Liver (tissue), 8 donors: ENCODE measurements at regions not wholly inside any gene's neighbourhood (a gene's known extent, or its start where the extent isn't known, plus 50 kb on each side); places are given as distances from the start of the nearest gene placed in this dataset.

ENCODE experiments used
- DNase-seq: peaks from one replicate; pipeline ENCODE4 v3.0.0-alpha.2; 2017; ENCODE audit warnings: low spot score
- H3K27ac ChIP-seq, 2 donors: one replicate each; pipeline ENCODE4 v1.7.0; 2013; ENCODE audit warnings: inconsistent platforms in 2 of 2, low read length in 2 of 2, control low read depth in 1 of 2, low read depth in 1 of 2, mild to moderate bottlenecking in 1 of 2
- H3K27me3 ChIP-seq, 4 donors: one replicate each; pipeline versions ENCODE4 v1.6.1 to v1.7.0; 2013; ENCODE audit warnings: low read length in 3 of 4, inconsistent platforms in 1 of 4, mild to moderate bottlenecking in 1 of 4, moderate library complexity in 1 of 4; ENCODE audit not compliant: control insufficient read depth in 4 of 4, insufficient read depth in 4 of 4
- H3K36me3 ChIP-seq, 4 donors: one replicate each; pipeline versions ENCODE4 v1.6.1 to v1.7.0; 2013; ENCODE audit warnings: low read length in 3 of 4, mild to moderate bottlenecking in 3 of 4, low read depth in 1 of 4, moderate library complexity in 1 of 4; ENCODE audit not compliant: control insufficient read depth in 4 of 4, insufficient read depth in 3 of 4
- H3K4me1 ChIP-seq, 4 donors: one replicate each; pipeline versions ENCODE4 v1.6.1 to v1.7.0; 2013; ENCODE audit warnings: low read length in 3 of 4, mild to moderate bottlenecking in 3 of 4, moderate library complexity in 1 of 4; ENCODE audit not compliant: control insufficient read depth in 4 of 4, insufficient read depth in 4 of 4
- H3K4me3 ChIP-seq, 3 donors: one replicate each; pipeline versions ENCODE4 v1.6.1 to v1.7.0; 2013; ENCODE audit warnings: low read length in 3 of 3, control low read depth in 1 of 3, low read depth in 1 of 3, mild to moderate bottlenecking in 1 of 3
- H3K9ac ChIP-seq, 2 donors: one replicate each; pipeline ENCODE4 v1.7.0; 2013; ENCODE audit warnings: low read length in 2 of 2, mild to moderate bottlenecking in 2 of 2, moderate library complexity in 2 of 2, control low read depth in 1 of 2, low read depth in 1 of 2
- H3K9me3 ChIP-seq, 4 donors: one replicate each; pipeline versions ENCODE4 v1.6.1 to v1.7.0; 2013; ENCODE audit warnings: low read length in 3 of 4; ENCODE audit not compliant: control insufficient read depth in 4 of 4
- EGR1 ChIP-seq, 2 donors: IDR thresholded peaks; 2 replicates each; pipeline ENCODE4 v1.6.1; 2016 to 2018; ENCODE audit warnings: antibody characterized with exemption in 2 of 2, low read depth in 2 of 2
- FOXA1 ChIP-seq: IDR thresholded peaks from 2 replicates; pipeline ENCODE4 v1.6.1; 2016; ENCODE audit warnings: antibody characterized with exemption
- FOXA2 ChIP-seq: IDR thresholded peaks from 2 replicates; pipeline ENCODE4 v1.6.1; 2016; ENCODE audit warnings: antibody characterized with exemption
- GABPA ChIP-seq, 2 donors: IDR thresholded peaks in 1 of 2; conservative IDR thresholded peaks in 1 of 2; 2 replicates each; pipeline ENCODE4 v1.6.1; 2016; ENCODE audit warnings: antibody characterized with exemption in 2 of 2, mild to moderate bottlenecking in 1 of 2, moderate library complexity in 1 of 2
- HNF4A ChIP-seq, 2 donors: conservative IDR thresholded peaks; 2 replicates each; pipeline ENCODE4 v1.6.1; 2016; ENCODE audit warnings: antibody characterized with exemption in 2 of 2, mild to moderate bottlenecking in 2 of 2
- HNF4G ChIP-seq: IDR thresholded peaks from 2 replicates; pipeline ENCODE4 v1.6.1; 2016; ENCODE audit warnings: antibody characterized with exemption
- JUND ChIP-seq, 2 donors: IDR thresholded peaks; 2 replicates each; pipeline ENCODE4 v1.6.1; 2016; ENCODE audit warnings: antibody characterized with exemption in 2 of 2
- MAX ChIP-seq: IDR thresholded peaks from 2 replicates; pipeline ENCODE4 v1.6.1; 2016; ENCODE audit warnings: antibody characterized with exemption
- NR2F2 ChIP-seq: IDR thresholded peaks from 2 replicates; pipeline ENCODE4 v1.6.1; 2016; ENCODE audit warnings: antibody characterized with exemption
- RAD21 ChIP-seq, 2 donors: IDR thresholded peaks; 2 replicates each; pipeline ENCODE4 v1.6.1; 2016; ENCODE audit warnings: antibody characterized with exemption in 2 of 2, mild to moderate bottlenecking in 2 of 2
- REST ChIP-seq: IDR thresholded peaks from 2 replicates; pipeline ENCODE4 v1.6.1; 2016; ENCODE audit warnings: antibody characterized with exemption, mild to moderate bottlenecking
- RXRA ChIP-seq, 2 donors: IDR thresholded peaks; 2 replicates each; pipeline ENCODE4 v1.6.1; 2017 to 2018; ENCODE audit warnings: antibody characterized with exemption in 2 of 2, mild to moderate bottlenecking in 1 of 2
- SP1 ChIP-seq: IDR thresholded peaks from 2 replicates; pipeline ENCODE4 v1.6.1; 2018; ENCODE audit warnings: antibody characterized with exemption, mild to moderate bottlenecking
- TAF1 ChIP-seq: conservative IDR thresholded peaks from 2 replicates; pipeline ENCODE4 v1.6.1; 2016; ENCODE audit warnings: antibody characterized with exemption, mild to moderate bottlenecking
- YY1 ChIP-seq: IDR thresholded peaks from 2 replicates; pipeline ENCODE4 v1.6.1; 2016; ENCODE audit warnings: antibody characterized with exemption, mild to moderate bottlenecking
- WGBS: extraction: QIAGEN DNeasy Blood & Tissue Kit; methylation state at CpG from one replicate; pipeline ENCODE4 v1.1.7; 2013; 5-methylcytosine and 5-hydroxymethylcytosine counted together
- TF ChIP-seq, protein P1 (sequence below): fragments of 150-350 bp; IDR thresholded peaks from 2 replicates; pipeline ENCODE4 v1.5.1; 2017; ENCODE audit warnings: improper control_type of control experiment, low read depth, low read length; ENCODE audit not compliant: missing input control
- TF ChIP-seq, protein P2 (sequence below): IDR thresholded peaks from 2 replicates; pipeline ENCODE4 v1.6.1; 2016; ENCODE audit warnings: antibody characterized with exemption
- donor health status: healthy.
- donor health status: healthy.
- donor health status: healthy.
- donor health status: healthy.
- donor health status: healthy.

- no peak overlapping the region for H3K27ac ChIP-seq
- H3K9me3 ChIP-seq: no peaks in the 10 kb centered on the region
- H3K27me3 ChIP-seq: peaks cover 0 to 3% (median 0%) of the 10 kb centered on the region in 4 donors
- no peak overlapping the region for H3K4me3 ChIP-seq
- TF ChIP-seq REST (no peak), RXRA (IDR thresholded peaks at IDR 0.05) (no peak), EGR1 (IDR thresholded peaks at IDR 0.05; ENCODE audit: low read depth in 2 of 2) (no peak), FOXA1 (no peak), YY1 (no peak), FOXA2 (no peak), SP1 (no peak), HNF4A (conservative IDR thresholded peaks at IDR 0.05) (no peak), NR2F2 (no peak), RAD21 (IDR thresholded peaks at IDR 0.05) (no peak)
- TF ChIP-seq, protein P1, sequence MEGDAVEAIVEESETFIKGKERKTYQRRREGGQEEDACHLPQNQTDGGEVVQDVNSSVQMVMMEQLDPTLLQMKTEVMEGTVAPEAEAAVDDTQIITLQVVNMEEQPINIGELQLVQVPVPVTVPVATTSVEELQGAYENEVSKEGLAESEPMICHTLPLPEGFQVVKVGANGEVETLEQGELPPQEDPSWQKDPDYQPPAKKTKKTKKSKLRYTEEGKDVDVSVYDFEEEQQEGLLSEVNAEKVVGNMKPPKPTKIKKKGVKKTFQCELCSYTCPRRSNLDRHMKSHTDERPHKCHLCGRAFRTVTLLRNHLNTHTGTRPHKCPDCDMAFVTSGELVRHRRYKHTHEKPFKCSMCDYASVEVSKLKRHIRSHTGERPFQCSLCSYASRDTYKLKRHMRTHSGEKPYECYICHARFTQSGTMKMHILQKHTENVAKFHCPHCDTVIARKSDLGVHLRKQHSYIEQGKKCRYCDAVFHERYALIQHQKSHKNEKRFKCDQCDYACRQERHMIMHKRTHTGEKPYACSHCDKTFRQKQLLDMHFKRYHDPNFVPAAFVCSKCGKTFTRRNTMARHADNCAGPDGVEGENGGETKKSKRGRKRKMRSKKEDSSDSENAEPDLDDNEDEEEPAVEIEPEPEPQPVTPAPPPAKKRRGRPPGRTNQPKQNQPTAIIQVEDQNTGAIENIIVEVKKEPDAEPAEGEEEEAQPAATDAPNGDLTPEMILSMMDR: no peak
- TF ChIP-seq, protein P2, sequence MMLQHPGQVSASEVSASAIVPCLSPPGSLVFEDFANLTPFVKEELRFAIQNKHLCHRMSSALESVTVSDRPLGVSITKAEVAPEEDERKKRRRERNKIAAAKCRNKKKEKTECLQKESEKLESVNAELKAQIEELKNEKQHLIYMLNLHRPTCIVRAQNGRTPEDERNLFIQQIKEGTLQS: no peak
- H3K9ac ChIP-seq: no peak overlapping the region
- H3K4me1 ChIP-seq: no peaks in the 10 kb centered on the region
- no peak for DNase-seq
- no peaks in the 10 kb centered on the region for H3K36me3 ChIP-seq
- 83% methylated on average over 18 of the region's 18 CpGs for whole genome bisulfite sequencing
These were observed 57.6 kb upstream of the GATA2 start for GRCh38 chr3:128550471-128551126.

- WGBS: 86% methylated on average over 2 of the region's 2 CpGs
- peak overlapping the region in 1 of 2 donors; percentile 61 for H3K27ac ChIP-seq
- H3K9ac ChIP-seq: no peak overlapping the region
- no peaks in the 10 kb centered on the region for H3K4me1 ChIP-seq
- no peaks in the 10 kb centered on the region for H3K9me3 ChIP-seq
- no peak for DNase-seq
- no peaks in the 10 kb centered on the region for H3K36me3 ChIP-seq
- peaks cover 0 to 3% (median 0%) of the 10 kb centered on the region in 4 donors for H3K27me3 ChIP-seq
- no peak overlapping the region for H3K4me3 ChIP-seq
- TF ChIP-seq GABPA (IDR thresholded peaks at IDR 0.05 in 1 of 2, conservative IDR thresholded peaks at IDR 0.05 in 1 of 2) (no peak), HNF4A (conservative IDR thresholded peaks at IDR 0.05) (no peak), TAF1 (no peak), RXRA (IDR thresholded peaks at IDR 0.05) (no peak), FOXA1 (no peak), NR2F2 (no peak), FOXA2 (no peak), RAD21 (IDR thresholded peaks at IDR 0.05) (no peak), SP1 (no peak), YY1 (no peak), JUND (IDR thresholded peaks at IDR 0.05) (no peak), EGR1 (IDR thresholded peaks at IDR 0.05; ENCODE audit: low read depth in 2 of 2) (no peak), MAX (no peak), HNF4G (no peak), REST (no peak)
- TF ChIP-seq, protein P1: no peak
- TF ChIP-seq, protein P2: no peak
These were observed 57.1 kb upstream of the GATA2 start for GRCh38 chr3:128550113-128550440.
